ENCODE measurements at regions not wholly inside any gene's neighbourhood (a gene's known extent, or its start where the extent isn't known, plus 50 kb on each side); places are given as distances from the start of the nearest gene placed in this dataset.
"Not testable (repeated sequence)": the region's sequence is repeated elsewhere in the genome, so short reads cannot be mapped to it uniquely, and the experiment has no call there.

GRCh38 chr6:140039364-140039763, 664.9 kb upstream of the CITED2 start:
- DNase-seq, result no peak

GRCh38 chr6:140036196-140036595, 661.7 kb upstream of the CITED2 start:
- DNase-seq, result no peak

- no peak for DNase-seq
Measured at GRCh38 chr6:140032189-140032588, 657.7 kb upstream of the CITED2 start.

GRCh38 chr6:140029551-140029950, 655.1 kb upstream of the CITED2 start:
- no peak for DNase-seq

GRCh38 chr6:140027219-140027618, 652.8 kb upstream of the CITED2 start:
- DNase-seq, result no peak

GRCh38 chr6:140026546-140026945, 652.1 kb upstream of the CITED2 start:
- no peak for DNase-seq

GRCh38 chr6:140025171-140025570, 650.7 kb upstream of the CITED2 start:
- DNase-seq, result no peak

GRCh38 chr6:140020207-140020791, 645.9 kb upstream of the CITED2 start:
- no peak for DNase-seq

- DNase-seq, result no peak
Measured at GRCh38 chr6:140018588-140018987, 644.1 kb upstream of the CITED2 start.

GRCh38 chr6:140017470-140017869, 643.0 kb upstream of the CITED2 start:
- no peak for DNase-seq

GRCh38 chr6:140012150-140012549, 637.7 kb upstream of the CITED2 start:
- DNase-seq, result no peak

- DNase-seq, result no peak
Measured at GRCh38 chr6:140011537-140011936, 637.1 kb upstream of the CITED2 start.

- DNase-seq, result no peak
Measured at GRCh38 chr6:140009286-140009685, 634.8 kb upstream of the CITED2 start.

- no peak for DNase-seq
Measured at GRCh38 chr6:140007525-140007924, 633.1 kb upstream of the CITED2 start.

GRCh38 chr6:140003217-140003616, 628.8 kb upstream of the CITED2 start:
- DNase-seq, result no peak

- no peak for DNase-seq
Measured at GRCh38 chr6:140002396-140003022, 628.1 kb upstream of the CITED2 start.

- no peak for DNase-seq
Measured at GRCh38 chr6:140001821-140002341, 627.4 kb upstream of the CITED2 start.

- no peak for DNase-seq
Measured at GRCh38 chr6:140001005-140001404, 626.6 kb upstream of the CITED2 start.

GRCh38 chr6:139999661-140000060, 625.2 kb upstream of the CITED2 start:
- DNase-seq, result not testable (repeated sequence)

GRCh38 chr6:139998478-139998877, 624.0 kb upstream of the CITED2 start:
- DNase-seq, result not testable (repeated sequence)

- no peak for DNase-seq
Measured at GRCh38 chr6:139996253-139996834, 621.9 kb upstream of the CITED2 start.

- no peak for DNase-seq
Measured at GRCh38 chr6:139994998-139995397, 620.5 kb upstream of the CITED2 start.

GRCh38 chr6:139990856-139991465, 616.5 kb upstream of the CITED2 start:
- no peak for DNase-seq

Measured in DMS79 (cell line).